Nephron progenitor cell (in vitro differentiated cells): ENCODE measurements at regions not wholly inside any gene's neighbourhood (a gene's known extent, or its start where the extent isn't known, plus 50 kb on each side); places are given as distances from the start of the nearest gene placed in this dataset.

ENCODE experiments used
- DNase-seq: peaks from one replicate; pipeline ENCODE4 v3.0.0; 2021
- H3K27ac Mint-ChIP-seq: 2 replicates; pipeline ENCODE4 v1.8.0; 2021; ENCODE audit warnings: mild to moderate bottlenecking, moderate library complexity, mixed read lengths
- H3K27me3 Mint-ChIP-seq: 2 replicates; pipeline ENCODE4 v1.8.0; 2021; ENCODE audit warnings: mild to moderate bottlenecking, low read depth, mixed read lengths; ENCODE audit not compliant: poor library complexity
- H3K36me3 Mint-ChIP-seq: 2 replicates; pipeline ENCODE4 v1.8.0; 2021; ENCODE audit warnings: low read depth, mixed read lengths
- H3K4me1 Mint-ChIP-seq: 2 replicates; pipeline ENCODE4 v1.8.0; 2021; ENCODE audit warnings: mixed read lengths
- H3K4me3 Mint-ChIP-seq: 2 replicates; pipeline ENCODE4 v1.8.0; 2021; ENCODE audit warnings: mild to moderate bottlenecking, moderate library complexity, mixed read lengths
- H3K9me3 Mint-ChIP-seq: 2 replicates; pipeline ENCODE4 v1.8.0; 2021; ENCODE audit warnings: mild to moderate bottlenecking, moderate library complexity, mixed read lengths
- CTCF ChIP-seq: fragments of 200-600 bp; sonication (generic); IDR thresholded peaks from 2 replicates; pipeline ENCODE4 v1.5.0; 2021; ENCODE audit warnings: antibody characterized with exemption

GRCh38 chr7:25750744-25751508 lies 401.1 kb upstream of the NFE2L3 start:
- peaks cover 46% of the 10 kb centered on the region for H3K4me1 Mint-ChIP-seq
- H3K36me3 Mint-ChIP-seq, result no peaks in the 10 kb centered on the region
- TF ChIP-seq CTCF, result no peak
- H3K9me3 Mint-ChIP-seq, result no peaks in the 10 kb centered on the region
- no peaks in the 10 kb centered on the region for H3K27me3 Mint-ChIP-seq
- DNase-seq, result no peak
- H3K27ac Mint-ChIP-seq, result peak overlapping the region; percentile 99
- H3K4me3 Mint-ChIP-seq, result no peak overlapping the region

GRCh38 chr7:25752154-25752553 lies 399.8 kb upstream of the NFE2L3 start:
- H3K4me1 Mint-ChIP-seq, result peaks cover 57% of the 10 kb centered on the region
- no peaks in the 10 kb centered on the region for H3K36me3 Mint-ChIP-seq
- no peaks in the 10 kb centered on the region for H3K9me3 Mint-ChIP-seq
- no peak overlapping the region for H3K4me3 Mint-ChIP-seq
- H3K27me3 Mint-ChIP-seq, result no peaks in the 10 kb centered on the region
- TF ChIP-seq CTCF, result no peak
- H3K27ac Mint-ChIP-seq, result peak overlapping the region; percentile 99
- no peak for DNase-seq

GRCh38 chr7:25752967-25753791 lies 398.8 kb upstream of the NFE2L3 start:
- Mint-ChIP-seq H3K4me1 (peaks cover 61% of the 10 kb centered on the region), H3K9me3 (no peaks in the 10 kb centered on the region), H3K27me3 (no peaks in the 10 kb centered on the region), H3K4me3 (no peak overlapping the region), H3K36me3 (no peaks in the 10 kb centered on the region), H3K27ac (peak overlapping the region; percentile 99)
- DNase-seq, result no peak
- TF ChIP-seq CTCF, result no peak

GRCh38 chr7:25753837-25754236 lies 398.2 kb upstream of the NFE2L3 start:
- Mint-ChIP-seq H3K4me3 (no peak overlapping the region), H3K27ac (peak overlapping the region; percentile 99), H3K36me3 (no peaks in the 10 kb centered on the region), H3K9me3 (no peaks in the 10 kb centered on the region), H3K4me1 (peaks cover 68% of the 10 kb centered on the region), H3K27me3 (no peaks in the 10 kb centered on the region)
- TF ChIP-seq CTCF, result no peak
- no peak for DNase-seq

- no peak for DNase-seq
- no peaks in the 10 kb centered on the region for H3K36me3 Mint-ChIP-seq
- TF ChIP-seq CTCF, result no peak
- no peak overlapping the region for H3K4me3 Mint-ChIP-seq
- H3K27ac Mint-ChIP-seq, result peak overlapping the region; percentile 99
- H3K4me1 Mint-ChIP-seq, result peaks cover 73% of the 10 kb centered on the region
- no peaks in the 10 kb centered on the region for H3K27me3 Mint-ChIP-seq
- H3K9me3 Mint-ChIP-seq, result no peaks in the 10 kb centered on the region
Measured at GRCh38 chr7:25754333-25754732, 397.7 kb upstream of the NFE2L3 start.
